ENCODE measurements at regions not wholly inside any gene's neighbourhood (a gene's known extent, or its start where the extent isn't known, plus 50 kb on each side); places are given as distances from the start of the nearest gene placed in this dataset.

DNA sequence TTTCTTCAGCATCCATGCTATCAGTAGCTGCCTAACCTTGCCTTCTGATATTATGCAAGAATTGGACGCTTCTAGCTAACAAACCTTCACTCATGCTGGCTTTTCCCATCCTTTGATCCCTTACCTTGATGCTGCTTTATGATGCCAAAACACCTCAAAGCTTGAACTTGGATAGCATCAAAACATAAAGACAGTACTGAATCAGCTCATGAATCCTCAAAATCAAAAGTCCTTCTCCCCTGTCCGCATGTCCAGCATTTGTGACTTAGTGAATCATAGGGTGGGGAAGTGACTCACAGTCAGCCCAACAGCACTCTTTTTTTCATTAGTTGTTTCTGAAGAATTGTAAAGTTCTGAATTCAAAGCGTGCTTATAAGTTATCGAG, 89.5 kb upstream of the PIK3CG start:
- TF ChIP-seq, protein P1, sequence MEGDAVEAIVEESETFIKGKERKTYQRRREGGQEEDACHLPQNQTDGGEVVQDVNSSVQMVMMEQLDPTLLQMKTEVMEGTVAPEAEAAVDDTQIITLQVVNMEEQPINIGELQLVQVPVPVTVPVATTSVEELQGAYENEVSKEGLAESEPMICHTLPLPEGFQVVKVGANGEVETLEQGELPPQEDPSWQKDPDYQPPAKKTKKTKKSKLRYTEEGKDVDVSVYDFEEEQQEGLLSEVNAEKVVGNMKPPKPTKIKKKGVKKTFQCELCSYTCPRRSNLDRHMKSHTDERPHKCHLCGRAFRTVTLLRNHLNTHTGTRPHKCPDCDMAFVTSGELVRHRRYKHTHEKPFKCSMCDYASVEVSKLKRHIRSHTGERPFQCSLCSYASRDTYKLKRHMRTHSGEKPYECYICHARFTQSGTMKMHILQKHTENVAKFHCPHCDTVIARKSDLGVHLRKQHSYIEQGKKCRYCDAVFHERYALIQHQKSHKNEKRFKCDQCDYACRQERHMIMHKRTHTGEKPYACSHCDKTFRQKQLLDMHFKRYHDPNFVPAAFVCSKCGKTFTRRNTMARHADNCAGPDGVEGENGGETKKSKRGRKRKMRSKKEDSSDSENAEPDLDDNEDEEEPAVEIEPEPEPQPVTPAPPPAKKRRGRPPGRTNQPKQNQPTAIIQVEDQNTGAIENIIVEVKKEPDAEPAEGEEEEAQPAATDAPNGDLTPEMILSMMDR (IDR thresholded peaks at IDR 0.05), result no peak
- TF ChIP-seq EZH2 (IDR thresholded peaks at IDR 0.05; ENCODE audit: borderline replicate concordance, insufficient read depth, low read depth, low read length, poor library complexity, severe bottlenecking), result no peak
